8988T (cell line): ENCODE measurements at regions not wholly inside any gene's neighbourhood (a gene's known extent, or its start where the extent isn't known, plus 50 kb on each side); places are given as distances from the start of the nearest gene placed in this dataset.

ENCODE experiments used
- DNase-seq: peaks from one replicate; pipeline ENCODE4 v3.0.0; 2011

- DNase-seq: no peak
Observed at GRCh38 chr7:54963155-54963554, 55.7 kb upstream of the EGFR start.

DNA sequence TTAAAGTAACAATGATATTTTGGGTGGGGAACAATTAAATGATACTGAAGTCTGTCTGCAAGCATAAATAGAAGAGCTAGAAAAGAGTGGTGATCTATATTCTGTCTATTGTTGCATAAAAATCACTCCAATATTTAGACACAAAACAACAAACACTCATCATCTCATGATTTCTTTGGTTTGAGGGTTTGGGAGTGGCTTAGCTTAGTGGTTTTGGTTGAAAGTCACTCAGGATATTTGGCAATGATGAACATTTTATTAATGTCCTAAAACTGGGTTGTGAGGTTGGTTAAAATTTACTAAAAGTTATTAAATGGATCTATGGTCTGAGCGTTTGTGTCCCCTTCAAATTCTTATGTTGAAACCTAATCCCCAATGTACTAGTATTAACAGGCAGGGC, 54.7 kb upstream of the EGFR start:
- DNase-seq: no peak

- DNase-seq: no peak
Observed at GRCh38 chr7:54967377-54967776, 51.4 kb upstream of the EGFR start.

DNA sequence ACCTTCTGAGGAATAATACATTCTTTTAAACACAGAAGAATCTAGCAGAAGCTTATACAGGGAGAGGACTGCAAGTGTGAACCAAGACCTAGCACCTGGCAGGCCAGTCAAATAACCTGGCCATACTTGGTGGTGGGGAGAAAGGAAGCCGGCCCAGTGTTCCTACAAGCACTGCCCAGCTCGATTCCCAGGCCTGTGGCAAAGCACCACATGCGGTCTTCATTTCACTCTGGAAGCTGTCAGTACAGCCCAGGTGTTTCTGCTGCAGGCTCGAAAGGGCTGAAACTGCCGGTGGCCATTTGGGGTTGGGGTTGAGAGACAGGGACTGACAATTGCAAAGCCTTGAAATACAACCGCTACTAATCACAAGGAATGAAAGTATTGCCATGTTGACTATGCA, 50.8 kb upstream of the EGFR start:
- no peak for DNase-seq
